Ishikawa (cell line): ENCODE measurements at regions not wholly inside any gene's neighbourhood (a gene's known extent, or its start where the extent isn't known, plus 50 kb on each side); places are given as distances from the start of the nearest gene placed in this dataset.

ENCODE experiments used
- CEBPB ChIP-seq: IDR thresholded peaks from 2 replicates; pipeline ENCODE4 v1.6.1; 2012
- CREB1 ChIP-seq: IDR thresholded peaks from 2 replicates; pipeline ENCODE4 v1.6.1; 2012; ENCODE audit warnings: low read depth
- EP300 ChIP-seq: IDR thresholded peaks from 2 replicates; pipeline ENCODE4 v1.6.1; 2012; ENCODE audit warnings: borderline replicate concordance

DNA sequence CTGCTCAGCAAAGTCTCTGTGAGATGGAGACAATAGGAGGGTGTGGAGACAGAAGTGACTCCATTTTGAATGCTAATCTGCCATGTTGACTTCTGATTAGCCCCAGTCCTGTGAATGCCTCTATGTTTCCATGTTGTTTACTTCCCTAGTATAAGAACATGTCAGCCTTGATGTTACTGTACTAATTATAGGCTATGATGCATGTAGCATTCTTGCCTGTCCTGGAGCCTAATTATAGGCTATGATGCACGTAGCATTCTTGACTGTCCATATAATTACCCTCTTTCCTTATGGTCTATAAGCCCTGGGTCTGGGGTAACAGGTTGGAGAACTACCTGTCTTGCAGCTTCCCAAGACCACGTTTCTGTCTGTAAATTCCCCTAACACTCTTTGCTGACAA lies 353.3 kb upstream of the CLINT1 start:
- TF ChIP-seq CEBPB = no peak
- no peak for TF ChIP-seq EP300
- TF ChIP-seq CREB1 = no peak
